Tibial nerve (tissue), 4 donors: ENCODE measurements at regions not wholly inside any gene's neighbourhood (a gene's known extent, or its start where the extent isn't known, plus 50 kb on each side); places are given as distances from the start of the nearest gene placed in this dataset.

Source experiments
- EP300 ChIP-seq, 2 donors: sonication (generic); formaldehyde crosslinking; IDR thresholded peaks; one replicate each; pipeline ENCODE4 v1.6.1; 2017; ENCODE audit warnings: antibody characterized with exemption in 2 of 2, mild to moderate bottlenecking in 1 of 2
- POLR2A ChIP-seq, 2 donors: fragments of 450-650 bp; IDR thresholded peaks; one replicate each; pipeline ENCODE4 v1.6.1; 2017; ENCODE audit warnings: antibody characterized with exemption in 2 of 2, mild to moderate bottlenecking in 2 of 2, moderate library complexity in 2 of 2
- TF ChIP-seq, protein P1 (sequence below), 5 experiments: fragments of 200-600 bp in 3 of 5; fragments of 450-650 bp in 2 of 5; sonication (generic) in 3 of 5; IDR thresholded peaks; one replicate each; pipeline ENCODE4 v1.5.1; 2016 to 2019; ENCODE audit warnings: antibody characterized with exemption in 5 of 5, mild to moderate bottlenecking in 3 of 5, moderate library complexity in 2 of 5

DNA sequence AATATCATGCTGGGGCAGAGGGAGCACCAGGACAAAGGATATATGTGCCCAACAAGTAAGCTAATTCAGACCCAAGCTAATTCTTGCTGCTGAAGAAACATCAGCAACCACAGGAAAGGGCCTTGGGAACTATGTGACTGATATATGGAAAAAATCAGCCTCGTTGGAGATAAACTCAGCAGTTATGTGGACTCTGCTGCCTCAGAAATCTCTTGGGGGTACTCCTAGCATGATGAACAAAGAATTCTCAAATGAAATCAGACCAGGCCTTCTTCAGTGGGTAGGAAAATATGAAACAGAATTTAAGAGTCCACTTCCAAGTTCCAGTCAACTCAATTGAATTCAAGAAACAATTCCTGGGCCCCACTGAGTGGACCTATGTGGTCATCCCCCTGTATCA lies 367.9 kb downstream of the TNS1 start:
- TF ChIP-seq, protein P1, sequence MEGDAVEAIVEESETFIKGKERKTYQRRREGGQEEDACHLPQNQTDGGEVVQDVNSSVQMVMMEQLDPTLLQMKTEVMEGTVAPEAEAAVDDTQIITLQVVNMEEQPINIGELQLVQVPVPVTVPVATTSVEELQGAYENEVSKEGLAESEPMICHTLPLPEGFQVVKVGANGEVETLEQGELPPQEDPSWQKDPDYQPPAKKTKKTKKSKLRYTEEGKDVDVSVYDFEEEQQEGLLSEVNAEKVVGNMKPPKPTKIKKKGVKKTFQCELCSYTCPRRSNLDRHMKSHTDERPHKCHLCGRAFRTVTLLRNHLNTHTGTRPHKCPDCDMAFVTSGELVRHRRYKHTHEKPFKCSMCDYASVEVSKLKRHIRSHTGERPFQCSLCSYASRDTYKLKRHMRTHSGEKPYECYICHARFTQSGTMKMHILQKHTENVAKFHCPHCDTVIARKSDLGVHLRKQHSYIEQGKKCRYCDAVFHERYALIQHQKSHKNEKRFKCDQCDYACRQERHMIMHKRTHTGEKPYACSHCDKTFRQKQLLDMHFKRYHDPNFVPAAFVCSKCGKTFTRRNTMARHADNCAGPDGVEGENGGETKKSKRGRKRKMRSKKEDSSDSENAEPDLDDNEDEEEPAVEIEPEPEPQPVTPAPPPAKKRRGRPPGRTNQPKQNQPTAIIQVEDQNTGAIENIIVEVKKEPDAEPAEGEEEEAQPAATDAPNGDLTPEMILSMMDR (IDR thresholded peaks at IDR 0.05), result no peak
- no peak for TF ChIP-seq POLR2A (IDR thresholded peaks at IDR 0.05)
- TF ChIP-seq EP300 (IDR thresholded peaks at IDR 0.05), result no peak
